Glutamatergic neuron (in vitro differentiated cells): ENCODE measurements at regions not wholly inside any gene's neighbourhood (a gene's known extent, or its start where the extent isn't known, plus 50 kb on each side); places are given as distances from the start of the nearest gene placed in this dataset.

ENCODE experiments used
- DNase-seq: peaks from one replicate; pipeline ENCODE4 v3.0.0; 2022
- H3K27ac Mint-ChIP-seq: one replicate; pipeline ENCODE4 v1.8.0; 2020; ENCODE audit warnings: mild to moderate bottlenecking, mixed read lengths, inconsistent platforms; ENCODE audit not compliant: unreplicated experiment
- H3K27me3 Mint-ChIP-seq: one replicate; pipeline ENCODE4 v1.8.0; 2020; ENCODE audit warnings: mild to moderate bottlenecking, moderate library complexity, mixed read lengths, inconsistent platforms; ENCODE audit not compliant: unreplicated experiment
- H3K36me3 Mint-ChIP-seq: one replicate; pipeline ENCODE4 v1.8.0; 2020; ENCODE audit warnings: mild to moderate bottlenecking, mixed read lengths, inconsistent platforms; ENCODE audit not compliant: unreplicated experiment
- H3K4me1 Mint-ChIP-seq: one replicate; pipeline ENCODE4 v1.8.0; 2020; ENCODE audit warnings: mild to moderate bottlenecking, low read depth, mixed read lengths, inconsistent platforms; ENCODE audit not compliant: unreplicated experiment
- H3K4me3 Mint-ChIP-seq: one replicate; pipeline ENCODE4 v1.8.0; 2020; ENCODE audit warnings: mild to moderate bottlenecking, mixed read lengths, inconsistent platforms; ENCODE audit not compliant: unreplicated experiment
- H3K9me3 Mint-ChIP-seq: one replicate; pipeline ENCODE4 v1.8.0; 2020; ENCODE audit warnings: mild to moderate bottlenecking, moderate library complexity, mixed read lengths, inconsistent platforms; ENCODE audit not compliant: unreplicated experiment
- TF ChIP-seq, protein P1 (sequence below): fragments of 200-600 bp; sonication (generic); IDR thresholded peaks from one replicate; pipeline ENCODE4 v1.5.0; 2021; ENCODE audit not compliant: partially characterized antibody, unreplicated experiment

DNA sequence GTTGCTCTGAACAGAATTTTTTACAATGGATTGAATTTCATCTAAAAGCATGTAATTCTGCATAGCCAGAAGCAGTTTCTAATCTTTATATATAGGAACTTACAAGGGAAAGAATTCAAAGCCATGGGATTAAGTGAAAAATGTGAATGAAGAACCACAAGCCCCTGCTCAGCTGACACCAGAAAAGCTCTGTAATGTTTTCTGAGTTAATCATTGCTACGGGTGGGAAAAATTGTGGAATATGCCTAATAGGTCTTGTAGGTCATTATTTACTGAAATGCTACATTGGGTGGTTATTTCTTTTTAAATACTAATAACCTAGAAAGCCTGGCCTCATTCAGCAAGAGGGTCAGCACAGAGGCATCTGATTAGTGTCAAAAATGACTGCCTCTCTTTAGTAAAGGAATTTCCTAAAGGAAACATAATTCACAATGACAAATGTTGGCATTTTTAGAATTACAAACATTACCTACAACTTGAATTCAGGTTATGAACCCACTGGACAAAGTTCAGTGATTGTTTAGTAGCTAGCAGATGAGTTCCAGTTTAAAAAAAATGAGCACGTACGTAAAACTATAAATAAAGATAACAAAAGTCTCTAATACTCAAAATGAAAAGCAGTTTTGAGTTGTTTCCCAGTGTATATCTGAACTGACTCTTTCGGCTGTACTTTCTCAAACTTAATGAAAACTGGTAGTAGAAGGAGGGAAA is 75.3 kb downstream of the BMP4 start:
- peaks cover 7% of the 10 kb centered on the region for H3K36me3 Mint-ChIP-seq
- H3K4me1 Mint-ChIP-seq, result no peaks in the 10 kb centered on the region

DNA sequence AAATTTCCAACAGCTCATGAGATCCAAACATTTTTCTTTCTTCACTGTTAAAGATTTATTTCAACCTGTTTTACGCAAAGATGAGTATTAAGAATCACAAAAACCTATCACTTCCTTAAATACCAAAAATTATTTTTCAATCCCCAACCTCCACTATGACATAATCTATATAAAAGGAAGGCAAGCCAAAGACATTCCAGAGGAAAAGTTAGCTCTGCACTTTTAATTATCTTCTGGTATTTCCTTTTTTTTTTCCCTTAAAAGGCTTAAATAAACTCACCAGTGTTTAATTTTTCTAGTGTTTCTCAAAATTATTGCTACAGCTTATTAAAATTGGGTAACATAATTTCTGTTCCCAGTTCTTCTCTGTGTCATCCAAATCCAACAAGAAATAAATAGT is 75.9 kb downstream of the BMP4 start:
- Mint-ChIP-seq H3K4me3 (no peak overlapping the region), H3K27me3 (no peaks in the 10 kb centered on the region), H3K4me1 (no peaks in the 10 kb centered on the region), H3K36me3 (peaks cover 9% of the 10 kb centered on the region), H3K27ac (no peak overlapping the region), H3K9me3 (no peaks in the 10 kb centered on the region)
- DNase-seq, result no peak
- TF ChIP-seq, protein P1, sequence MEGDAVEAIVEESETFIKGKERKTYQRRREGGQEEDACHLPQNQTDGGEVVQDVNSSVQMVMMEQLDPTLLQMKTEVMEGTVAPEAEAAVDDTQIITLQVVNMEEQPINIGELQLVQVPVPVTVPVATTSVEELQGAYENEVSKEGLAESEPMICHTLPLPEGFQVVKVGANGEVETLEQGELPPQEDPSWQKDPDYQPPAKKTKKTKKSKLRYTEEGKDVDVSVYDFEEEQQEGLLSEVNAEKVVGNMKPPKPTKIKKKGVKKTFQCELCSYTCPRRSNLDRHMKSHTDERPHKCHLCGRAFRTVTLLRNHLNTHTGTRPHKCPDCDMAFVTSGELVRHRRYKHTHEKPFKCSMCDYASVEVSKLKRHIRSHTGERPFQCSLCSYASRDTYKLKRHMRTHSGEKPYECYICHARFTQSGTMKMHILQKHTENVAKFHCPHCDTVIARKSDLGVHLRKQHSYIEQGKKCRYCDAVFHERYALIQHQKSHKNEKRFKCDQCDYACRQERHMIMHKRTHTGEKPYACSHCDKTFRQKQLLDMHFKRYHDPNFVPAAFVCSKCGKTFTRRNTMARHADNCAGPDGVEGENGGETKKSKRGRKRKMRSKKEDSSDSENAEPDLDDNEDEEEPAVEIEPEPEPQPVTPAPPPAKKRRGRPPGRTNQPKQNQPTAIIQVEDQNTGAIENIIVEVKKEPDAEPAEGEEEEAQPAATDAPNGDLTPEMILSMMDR, result no peak

More for the DNA sequence above, 75.3 kb downstream of the BMP4 start:
- H3K9me3 Mint-ChIP-seq, result no peaks in the 10 kb centered on the region
- no peak overlapping the region for H3K27ac Mint-ChIP-seq
- H3K4me3 Mint-ChIP-seq, result no peak overlapping the region
- DNase-seq, result no peak
- TF ChIP-seq, protein P1, result no peak
- no peaks in the 10 kb centered on the region for H3K27me3 Mint-ChIP-seq

DNA sequence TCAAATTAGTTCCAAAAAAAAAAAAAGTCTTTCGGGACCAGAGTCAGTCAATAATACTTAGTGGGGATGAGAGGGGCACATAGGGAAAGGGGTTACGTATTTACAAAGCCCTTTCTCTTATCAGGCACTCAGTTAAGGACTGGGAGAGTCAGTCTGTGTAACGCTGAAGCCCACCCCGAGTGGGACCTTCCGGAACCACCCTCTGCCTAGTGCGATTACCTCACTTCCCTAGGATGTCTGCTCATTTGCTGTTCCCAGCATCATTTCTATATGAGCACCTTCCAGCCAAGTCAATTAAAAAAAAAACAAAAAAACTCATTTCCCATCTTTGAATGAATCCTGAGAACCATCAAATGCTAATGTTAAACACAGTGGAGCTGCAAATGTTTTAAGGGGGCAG is 76.9 kb downstream of the BMP4 start:
- Mint-ChIP-seq H3K9me3 (no peaks in the 10 kb centered on the region), H3K4me1 (no peaks in the 10 kb centered on the region), H3K27me3 (no peaks in the 10 kb centered on the region), H3K4me3 (no peak overlapping the region), H3K36me3 (peaks cover 9% of the 10 kb centered on the region), H3K27ac (no peak overlapping the region)
- DNase-seq, result no peak
- TF ChIP-seq, protein P1, result no peak

DNA sequence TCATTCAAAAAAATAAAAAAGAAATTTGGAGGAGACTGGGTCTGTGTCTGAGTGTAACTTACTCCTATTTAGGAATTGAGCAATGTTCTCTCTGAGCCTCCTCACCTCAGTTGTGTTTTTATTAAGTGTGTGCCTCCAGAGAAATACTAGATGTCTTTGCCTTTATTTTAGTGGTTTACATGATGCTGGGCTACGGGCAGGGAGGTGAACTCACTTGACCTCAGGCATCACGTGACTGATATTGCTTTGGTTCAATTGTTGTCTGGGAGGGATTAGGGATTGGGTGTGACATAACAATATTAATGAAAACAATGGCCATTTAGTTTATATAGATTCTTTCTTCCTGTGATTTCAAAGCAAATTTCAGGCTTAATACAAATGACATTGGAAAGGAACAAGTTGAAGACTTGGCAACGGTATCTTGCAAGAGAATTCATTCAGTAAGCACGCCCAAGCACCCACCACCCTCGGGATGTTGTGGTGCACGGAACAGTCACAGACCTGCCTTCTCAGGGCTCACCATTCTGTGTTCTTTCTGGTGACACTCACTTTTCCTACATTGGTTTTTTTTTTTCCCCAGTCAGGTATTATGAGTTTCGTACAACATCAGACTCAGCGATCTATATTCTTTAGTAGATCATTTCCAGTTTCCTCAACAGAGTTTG is 77.5 kb downstream of the BMP4 start:
- TF ChIP-seq, protein P1, result no peak
- H3K27ac Mint-ChIP-seq, result no peak overlapping the region
- H3K36me3 Mint-ChIP-seq, result peaks cover 9% of the 10 kb centered on the region
- no peaks in the 10 kb centered on the region for H3K4me1 Mint-ChIP-seq
- H3K4me3 Mint-ChIP-seq, result no peak overlapping the region
- H3K9me3 Mint-ChIP-seq, result no peaks in the 10 kb centered on the region
- no peak for DNase-seq
- H3K27me3 Mint-ChIP-seq, result no peaks in the 10 kb centered on the region

DNA sequence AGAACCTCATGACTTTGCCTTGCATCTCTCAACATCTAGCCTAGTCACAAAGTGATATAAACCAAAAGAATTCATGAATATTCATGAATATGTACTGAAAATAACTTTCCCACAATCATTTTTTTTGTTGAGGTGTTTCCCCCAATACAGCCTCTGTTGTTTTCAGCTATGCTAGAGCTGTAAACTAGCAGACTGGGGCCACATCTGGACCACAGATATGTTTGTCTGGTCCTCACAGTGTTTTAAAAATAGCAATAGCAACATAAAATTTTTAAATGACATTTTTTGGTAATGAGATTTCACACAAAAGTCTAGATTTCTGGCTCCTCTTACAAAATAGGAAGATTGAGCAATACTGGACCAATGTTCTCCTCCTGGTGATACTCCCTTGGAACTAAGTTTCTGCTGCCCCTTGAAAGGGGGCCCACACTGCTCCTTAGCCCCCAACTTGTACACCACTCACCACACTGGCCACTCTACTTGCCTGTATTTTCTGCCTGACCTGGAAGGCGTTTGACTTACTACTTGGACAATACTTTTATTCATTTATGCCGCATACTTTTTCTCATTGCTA is 81.2 kb downstream of the BMP4 start:
- DNase-seq, result no peak
- H3K27me3 Mint-ChIP-seq, result no peaks in the 10 kb centered on the region
- TF ChIP-seq, protein P1, result no peak
- H3K9me3 Mint-ChIP-seq, result no peaks in the 10 kb centered on the region
- H3K36me3 Mint-ChIP-seq, result peaks cover 9% of the 10 kb centered on the region
- no peaks in the 10 kb centered on the region for H3K4me1 Mint-ChIP-seq
- H3K4me3 Mint-ChIP-seq, result no peak overlapping the region
- no peak overlapping the region for H3K27ac Mint-ChIP-seq
